ENCODE measurements at regions not wholly inside any gene's neighbourhood (a gene's known extent, or its start where the extent isn't known, plus 50 kb on each side); places are given as distances from the start of the nearest gene placed in this dataset.

GRCh38 chr12:84043355-84043754 is 869.2 kb downstream of the SLC6A15 start:
- no peak for ATAC-seq (ENCODE audit: low read depth)

More at GRCh38 chr12:84043355-84043754, 869.2 kb downstream of the SLC6A15 start:
- Histone ChIP-seq H3K79me1 (ENCODE audit: low read depth in 1 of 2, low read length in 2 of 2) (no peaks in the 10 kb centered on the region), H2AK5ac (ENCODE audit: low read depth, low read length) (no peak overlapping the region), H3K27ac (ENCODE audit: insufficient read depth, low read length) (no peak overlapping the region), H3K56ac (ENCODE audit: extremely low read depth, insufficient read depth, low read length) (no peak overlapping the region), H3K9me3 (ENCODE audit: control insufficient read depth, insufficient read depth, low read length) (no peaks in the 10 kb centered on the region), H3K36me3 (ENCODE audit: control insufficient read depth, insufficient read depth, low read length) (no peaks in the 10 kb centered on the region), H3K4me1 (ENCODE audit: control insufficient read depth, insufficient read depth, low read length) (no peaks in the 10 kb centered on the region), H2AK9ac (replicated peaks; ENCODE audit: low read depth, low read length, poor library complexity) (no peak overlapping the region), H4K20me1 (ENCODE audit: insufficient read depth, low read length) (no peaks in the 10 kb centered on the region), H4K8ac (ENCODE audit: low read depth in 2 of 2, low read length in 2 of 2) (no peak overlapping the region), H3K9ac (ENCODE audit: low read depth, low read length) (no peak overlapping the region), H3K4ac (ENCODE audit: low read depth, low read length) (no peak overlapping the region), H2AFZ (replicated peaks; ENCODE audit: low read length, poor library complexity) (no peak overlapping the region), H4K5ac (ENCODE audit: low read depth, low read length) (no peak overlapping the region), H2BK15ac (ENCODE audit: low read depth, low read length) (no peak overlapping the region), H2BK20ac (ENCODE audit: low read depth, low read length) (no peak overlapping the region), H3K4me2 (ENCODE audit: low read depth, low read length) (no peak overlapping the region), H3K18ac (ENCODE audit: low read depth, low read length) (no peak overlapping the region), H2BK120ac (ENCODE audit: low read depth, low read length) (no peak overlapping the region), H4K91ac (ENCODE audit: insufficient read depth, low read depth, low read length) (no peak overlapping the region), H3K27me3 (ENCODE audit: control insufficient read depth, insufficient read depth, low read length) (no peaks in the 10 kb centered on the region), H3K14ac (replicated peaks; ENCODE audit: low read depth, low read length) (no peak overlapping the region), H2BK5ac (ENCODE audit: low read depth, low read length, poor library complexity, severe bottlenecking) (no peak overlapping the region), H3K4me3 (ENCODE audit: insufficient read depth, low read depth, low read length) (no peak overlapping the region), H3K9me1 (ENCODE audit: insufficient read depth, low read length) (no peaks in the 10 kb centered on the region), H3K23ac (ENCODE audit: low read depth, low read length) (no peak overlapping the region)
- no peak for TF ChIP-seq CTCF (conservative IDR thresholded peaks at IDR 0.05; ENCODE audit: low read depth, low read length)
- TF ChIP-seq CHD1 (IDR thresholded peaks at IDR 0.05; ENCODE audit: low read depth, low read length), result no peak
- POLR2A ChIA-PET (ENCODE audit: unreplicated experiment), result no interaction called here
- no TSS peak for BruUV-seq (replicated peaks)
- in situ Hi-C loops (cut with MboI; ENCODE audit: low sequenced_read_pairs) (no loop called here), intact Hi-C loops (cut with micrococcal nuclease) (no loop called here), dilution Hi-C loops (cut with HindIII; ENCODE audit: low sequenced_read_pairs, unreplicated experiment) (no loop called here)
- CTCF ChIA-PET, result no interaction called here
- DNase-seq, result no peak
- WGBS, 2 experiments (ENCODE audit: extremely low coverage in 2 of 2, insufficient read length in 1 of 2), result 76% methylated on average over 3 of the region's 4 CpGs; no CpG with 5 or more reads in 1 of the 2 experiments

All from IMR-90 (cell line).